Stimulated activated naive B cell treated with anti-CD40 and anti-IgM and Interleukin-4, amounts not matched to agents 10 μg/mL and 1 μg/mL and 100 μg/mL, for 72 hours (primary cell): ENCODE measurements at regions not wholly inside any gene's neighbourhood (a gene's known extent, or its start where the extent isn't known, plus 50 kb on each side); places are given as distances from the start of the nearest gene placed in this dataset.

Experiments used
- ATAC-seq, 2 donors: fragments of 150-1000 bp; cut with Tn5 transposase; replicated peaks; 2 replicates each; pipeline ENCODE4 v1.10.0; 2021; ENCODE audit warnings: moderate library complexity in 1 of 2
- DNase-seq: peaks from one replicate; pipeline ENCODE4 v3.0.0; 2021
- H3K27ac Mint-ChIP-seq: one replicate; pipeline ENCODE4 v1.8.0; 2022; ENCODE audit warnings: mild to moderate bottlenecking, mixed read lengths
- H3K27me3 Mint-ChIP-seq, 2 donors: one replicate each; pipeline ENCODE4 v1.8.0; 2022; ENCODE audit warnings: mixed read lengths in 2 of 2
- H3K36me3 Mint-ChIP-seq, 2 donors: one replicate each; pipeline ENCODE4 v1.8.0; 2022; ENCODE audit warnings: mixed read lengths in 2 of 2, mild to moderate bottlenecking in 1 of 2
- H3K4me1 Mint-ChIP-seq, 2 donors: one replicate each; pipeline ENCODE4 v1.8.0; 2022; ENCODE audit warnings: mixed read lengths in 2 of 2, mild to moderate bottlenecking in 1 of 2
- H3K4me3 Mint-ChIP-seq, 2 donors: one replicate each; pipeline ENCODE4 v1.8.0; 2022; ENCODE audit warnings: mild to moderate bottlenecking in 2 of 2, mixed read lengths in 2 of 2, moderate library complexity in 1 of 2
- H3K9me3 Mint-ChIP-seq, 2 donors: one replicate each; pipeline ENCODE4 v1.8.0; 2022; ENCODE audit warnings: mixed read lengths in 2 of 2, mild to moderate bottlenecking in 1 of 2

DNA sequence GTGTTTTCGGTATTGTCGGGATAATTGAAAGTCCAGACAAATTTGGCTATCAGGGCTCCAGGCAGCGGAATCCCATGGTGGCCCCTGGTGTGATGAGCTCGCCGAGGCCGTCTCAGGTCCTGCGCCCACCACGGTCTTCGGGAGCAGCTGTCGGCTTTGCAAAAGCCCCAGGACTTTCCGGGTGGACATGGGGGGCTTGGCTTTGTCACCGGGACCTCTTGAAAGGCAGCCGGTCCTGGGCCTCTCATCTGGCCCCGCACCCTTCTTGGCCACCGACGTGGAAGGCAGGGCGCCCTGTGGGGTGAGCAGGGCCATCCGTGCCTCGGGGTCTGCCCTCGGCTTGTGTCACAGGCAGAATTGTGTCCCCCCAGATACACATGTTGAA is 87.1 kb upstream of the ACTRT2 start:
- Mint-ChIP-seq H3K4me3 (no peak overlapping the region), H3K4me1 (no peaks in the 10 kb centered on the region), H3K36me3 (no peaks in the 10 kb centered on the region), H3K9me3 (peaks cover 3 to 6% of the 10 kb centered on the region in 2 donors), H3K27ac (no peak overlapping the region), H3K27me3 (peaks cover 0 to 6% of the 10 kb centered on the region in 2 donors)
- DNase-seq (no peak), ATAC-seq (no peak)

DNA sequence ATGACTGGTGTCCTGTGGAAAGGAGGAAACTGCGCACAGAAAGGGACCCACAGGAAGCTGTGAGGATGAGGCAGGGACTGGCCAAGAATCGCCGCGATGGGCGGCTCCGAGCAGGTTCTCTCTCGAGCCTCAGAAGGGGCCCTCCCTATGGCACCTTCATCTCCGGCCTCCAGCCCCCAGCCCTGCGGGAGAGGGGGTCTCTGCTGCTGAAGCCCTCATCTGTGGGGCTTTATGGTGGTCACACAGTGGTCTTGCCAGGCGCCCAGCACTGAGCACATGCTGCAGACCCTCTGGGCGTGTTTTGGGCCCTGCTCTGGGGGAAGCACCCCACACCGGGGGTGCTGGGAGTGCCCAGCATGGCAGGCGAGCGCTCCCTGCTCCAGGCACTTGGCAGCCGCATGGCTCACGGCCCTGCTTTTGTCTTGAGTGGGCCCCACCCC is 86.6 kb upstream of the ACTRT2 start:
- H3K9me3 Mint-ChIP-seq: peaks cover 3 to 6% of the 10 kb centered on the region in 2 donors
- peaks cover 0 to 6% of the 10 kb centered on the region in 2 donors for H3K27me3 Mint-ChIP-seq
- ATAC-seq (no peak), DNase-seq (no peak)
- H3K4me3 Mint-ChIP-seq: no peak overlapping the region
- no peaks in the 10 kb centered on the region for H3K36me3 Mint-ChIP-seq
- H3K27ac Mint-ChIP-seq: no peak overlapping the region
- no peaks in the 10 kb centered on the region for H3K4me1 Mint-ChIP-seq

GRCh38 chr1:2935184-2935583 is 86.1 kb upstream of the ACTRT2 start:
- H3K27ac Mint-ChIP-seq: no peak overlapping the region
- ATAC-seq: no peak
- no peak overlapping the region for H3K4me3 Mint-ChIP-seq
- H3K27me3 Mint-ChIP-seq: peaks cover 0 to 6% of the 10 kb centered on the region in 2 donors
- DNase-seq: no peak
- no peaks in the 10 kb centered on the region for H3K4me1 Mint-ChIP-seq
- H3K9me3 Mint-ChIP-seq: peaks cover 3 to 6% of the 10 kb centered on the region in 2 donors
- no peaks in the 10 kb centered on the region for H3K36me3 Mint-ChIP-seq

DNA sequence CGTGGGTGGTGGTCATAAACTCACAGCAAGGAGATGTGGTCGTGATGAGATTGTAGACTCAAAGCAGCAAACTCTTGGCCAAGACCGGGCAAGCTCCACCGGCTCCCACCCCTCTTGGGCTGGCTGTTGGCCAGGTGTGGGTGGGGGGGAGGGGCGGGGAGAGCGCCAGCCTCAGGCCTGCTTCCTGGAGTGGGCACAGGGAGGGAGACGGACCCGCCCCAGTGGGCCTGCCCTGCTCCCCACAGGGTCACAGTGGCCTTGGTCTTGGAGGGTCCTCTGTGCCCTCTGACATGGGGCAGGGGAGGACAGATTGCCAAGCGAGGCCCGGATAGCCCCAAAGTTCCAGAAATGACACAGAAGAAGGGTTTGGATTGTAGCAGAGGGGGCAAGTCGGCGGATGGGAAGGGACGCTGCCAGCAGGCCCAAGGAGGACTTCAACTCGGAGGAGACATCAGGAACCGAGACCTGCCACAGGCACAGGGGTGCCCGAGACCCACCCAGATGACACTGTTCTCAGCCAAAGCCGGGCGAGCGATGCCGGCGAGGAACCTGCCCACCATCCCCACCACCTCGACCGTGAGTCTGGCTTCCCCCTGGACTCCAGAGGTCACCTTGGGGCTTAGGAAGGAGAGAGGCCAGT is 85.4 kb upstream of the ACTRT2 start:
- DNase-seq: no peak
- Mint-ChIP-seq H3K27ac (no peak overlapping the region), H3K4me1 (no peaks in the 10 kb centered on the region), H3K27me3 (peaks cover 0 to 6% of the 10 kb centered on the region in 2 donors), H3K4me3 (no peak overlapping the region), H3K9me3 (peaks cover 3 to 6% of the 10 kb centered on the region in 2 donors), H3K36me3 (no peaks in the 10 kb centered on the region)
- no peak for ATAC-seq

DNA sequence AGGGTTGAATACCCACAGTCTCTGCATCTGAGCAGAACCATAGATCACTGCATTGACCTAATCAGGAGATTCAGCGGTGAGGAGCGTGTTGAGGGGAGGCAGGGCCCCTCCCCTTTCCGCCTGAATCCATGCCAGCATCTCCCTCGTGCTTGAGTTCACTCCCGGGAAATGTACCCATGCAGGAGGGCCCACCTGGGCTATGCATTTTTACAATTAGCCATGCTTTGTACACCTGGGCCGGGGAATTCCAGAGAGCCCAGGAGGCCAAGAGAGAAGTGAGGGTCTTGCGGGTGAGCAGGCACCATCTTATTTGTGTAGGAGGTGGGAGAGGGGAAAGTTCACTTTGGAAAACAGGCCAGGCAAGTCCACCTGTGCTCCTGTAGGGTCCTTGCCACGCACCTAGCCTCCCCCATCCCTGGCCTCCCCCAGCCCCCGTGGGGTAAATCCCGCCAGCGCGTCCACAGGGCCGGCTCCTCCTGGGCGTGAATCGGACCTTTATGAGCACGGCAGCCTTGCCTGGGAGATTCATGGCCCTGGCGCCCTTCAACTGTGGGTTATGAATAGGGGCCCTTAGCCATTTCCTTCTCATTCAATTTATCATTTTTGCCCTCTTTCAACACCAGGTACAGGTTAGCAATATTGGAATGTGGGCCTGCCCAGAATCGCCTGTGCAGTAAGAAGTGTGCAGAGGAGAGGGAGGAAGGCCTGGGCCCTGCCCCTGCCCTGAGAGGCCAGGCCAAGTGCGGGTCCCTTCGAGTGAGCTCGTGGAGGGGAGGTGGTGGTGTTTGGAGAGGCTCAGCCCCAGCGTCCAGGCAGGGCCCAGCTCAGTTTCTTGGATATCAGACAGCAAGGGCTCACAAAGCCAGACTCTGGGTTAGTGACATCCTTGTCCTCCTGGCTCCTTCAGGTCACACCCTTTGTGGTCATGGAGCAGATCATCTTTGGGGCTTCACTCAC is 84.4 kb upstream of the ACTRT2 start:
- Mint-ChIP-seq H3K9me3 (peaks cover 5 to 11% of the 10 kb centered on the region in 2 donors), H3K4me3 (no peak overlapping the region), H3K27me3 (peaks cover 3 to 6% of the 10 kb centered on the region in 2 donors), H3K36me3 (peaks cover 0 to 5% of the 10 kb centered on the region in 2 donors), H3K27ac (no peak overlapping the region), H3K4me1 (no peaks in the 10 kb centered on the region)
- DNase-seq (no peak), ATAC-seq (no peak)

GRCh38 chr1:2937805-2938204 is 83.5 kb upstream of the ACTRT2 start:
- Mint-ChIP-seq H3K4me1 (no peaks in the 10 kb centered on the region), H3K27me3 (peaks cover 0 to 3% of the 10 kb centered on the region in 2 donors), H3K4me3 (no peak overlapping the region), H3K9me3 (peaks cover 5 to 11% of the 10 kb centered on the region in 2 donors), H3K36me3 (peaks cover 0 to 5% of the 10 kb centered on the region in 2 donors), H3K27ac (no peak overlapping the region)
- no peak for DNase-seq
- ATAC-seq: no peak

- H3K36me3 Mint-ChIP-seq: peaks cover 0 to 5% of the 10 kb centered on the region in 2 donors
- H3K4me1 Mint-ChIP-seq: no peaks in the 10 kb centered on the region
- no peak overlapping the region for H3K27ac Mint-ChIP-seq
- peaks cover 0 to 3% of the 10 kb centered on the region in 2 donors for H3K27me3 Mint-ChIP-seq
- H3K9me3 Mint-ChIP-seq: peaks cover 5 to 11% of the 10 kb centered on the region in 2 donors
- ATAC-seq (no peak), DNase-seq (no peak)
- H3K4me3 Mint-ChIP-seq: no peak overlapping the region
Observed at GRCh38 chr1:2939041-2939552, 82.2 kb upstream of the ACTRT2 start.

- Mint-ChIP-seq H3K27me3 (peaks cover 0 to 3% of the 10 kb centered on the region in 2 donors), H3K36me3 (peaks cover 0 to 5% of the 10 kb centered on the region in 2 donors), H3K4me1 (no peaks in the 10 kb centered on the region), H3K9me3 (peaks cover 5 to 11% of the 10 kb centered on the region in 2 donors), H3K4me3 (no peak overlapping the region), H3K27ac (no peak overlapping the region)
- ATAC-seq (no peak), DNase-seq (no peak)
Observed at GRCh38 chr1:2940178-2940577, 81.1 kb upstream of the ACTRT2 start.

GRCh38 chr1:2941040-2941439 is 80.2 kb upstream of the ACTRT2 start:
- H3K36me3 Mint-ChIP-seq: peaks cover 0 to 5% of the 10 kb centered on the region in 2 donors
- peaks cover 5 to 11% of the 10 kb centered on the region in 2 donors for H3K9me3 Mint-ChIP-seq
- no peak overlapping the region for H3K4me3 Mint-ChIP-seq
- H3K27ac Mint-ChIP-seq: no peak overlapping the region
- DNase-seq (no peak), ATAC-seq (no peak)
- H3K27me3 Mint-ChIP-seq: peaks cover 0 to 3% of the 10 kb centered on the region in 2 donors
- no peaks in the 10 kb centered on the region for H3K4me1 Mint-ChIP-seq

- Mint-ChIP-seq H3K27me3 (peaks cover 4 to 6% of the 10 kb centered on the region in 2 donors), H3K4me1 (peaks cover 2% of the 10 kb centered on the region in 2 donors), H3K27ac (no peak overlapping the region)
Observed at GRCh38 chr1:2941907-2942306, 79.4 kb upstream of the ACTRT2 start.

DNA sequence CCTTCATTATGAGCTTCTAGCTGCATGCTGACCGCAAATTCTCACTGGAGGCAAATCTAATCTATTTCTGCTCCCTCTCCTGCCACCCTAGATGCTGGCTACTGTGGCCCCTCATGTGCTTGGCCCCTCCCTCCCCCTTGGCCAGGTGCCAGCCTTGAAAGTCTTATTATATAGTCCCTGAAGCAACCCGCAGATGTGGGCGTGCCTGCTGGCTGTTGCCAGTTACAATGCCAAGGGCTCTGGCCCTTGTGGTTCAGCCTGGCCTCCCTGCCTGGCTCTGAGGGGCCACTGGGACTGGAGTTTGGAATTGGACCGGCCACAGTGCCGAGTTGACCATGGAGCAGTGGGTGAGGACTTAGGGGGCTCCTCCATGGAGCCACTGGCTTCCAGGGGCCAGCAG is 78.9 kb upstream of the ACTRT2 start:
- Mint-ChIP-seq H3K4me3 (no peak overlapping the region), H3K4me1 (peaks cover 6 to 7% of the 10 kb centered on the region in 2 donors), H3K27me3 (peaks cover 8 to 10% of the 10 kb centered on the region in 2 donors), H3K9me3 (peaks cover 5 to 11% of the 10 kb centered on the region in 2 donors), H3K36me3 (peaks cover 0 to 5% of the 10 kb centered on the region in 2 donors), H3K27ac (no peak overlapping the region)
- DNase-seq (no peak), ATAC-seq (no peak)

More at GRCh38 chr1:2941907-2942306, 79.4 kb upstream of the ACTRT2 start:
- ATAC-seq (no peak), DNase-seq (no peak)
- peaks cover 5 to 11% of the 10 kb centered on the region in 2 donors for H3K9me3 Mint-ChIP-seq
- peaks cover 0 to 5% of the 10 kb centered on the region in 2 donors for H3K36me3 Mint-ChIP-seq
- no peak overlapping the region for H3K4me3 Mint-ChIP-seq

- ATAC-seq: no peak
- Mint-ChIP-seq H3K36me3 (peaks cover 0 to 5% of the 10 kb centered on the region in 2 donors), H3K27me3 (peaks cover 8 to 10% of the 10 kb centered on the region in 2 donors), H3K4me1 (peaks cover 7 to 16% of the 10 kb centered on the region in 2 donors), H3K9me3 (peaks cover 2 to 5% of the 10 kb centered on the region in 2 donors), H3K27ac (no peak overlapping the region), H3K4me3 (no peak overlapping the region)
- no peak for DNase-seq
Observed at GRCh38 chr1:2943686-2944260, 77.5 kb upstream of the ACTRT2 start.

- DNase-seq (no peak), ATAC-seq (no peak)
- H3K4me3 Mint-ChIP-seq: no peak overlapping the region
Observed at GRCh38 chr1:2944705-2945104, 76.6 kb upstream of the ACTRT2 start.

DNA sequence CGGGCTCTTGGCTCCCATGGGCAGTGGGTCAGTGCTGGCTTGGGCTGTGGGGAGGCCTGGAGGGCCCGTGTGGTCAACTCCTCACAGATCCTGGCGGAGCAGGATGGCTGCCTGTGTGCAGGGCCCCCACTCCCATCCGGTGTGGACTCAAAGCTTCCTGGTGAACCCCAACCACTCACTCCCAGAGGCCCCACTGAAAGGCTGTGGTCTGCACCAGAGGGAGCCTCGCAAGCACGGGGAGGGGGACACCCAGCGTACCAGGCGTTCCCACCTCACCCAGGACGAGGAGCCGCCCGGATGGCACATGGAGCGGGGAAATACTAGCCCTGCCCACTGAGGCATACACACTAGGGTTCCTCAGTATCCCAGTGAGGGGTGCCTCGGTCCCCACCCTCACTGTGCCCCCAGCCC is 75.4 kb upstream of the ACTRT2 start:
- peaks cover 0 to 5% of the 10 kb centered on the region in 2 donors for H3K36me3 Mint-ChIP-seq
- DNase-seq (no peak), ATAC-seq (no peak)
- H3K27me3 Mint-ChIP-seq: peaks cover 8 to 10% of the 10 kb centered on the region in 2 donors
- H3K9me3 Mint-ChIP-seq: peaks cover 2 to 5% of the 10 kb centered on the region in 2 donors
- H3K4me1 Mint-ChIP-seq: peaks cover 21 to 26% of the 10 kb centered on the region in 2 donors
- H3K4me3 Mint-ChIP-seq: no peak overlapping the region
- H3K27ac Mint-ChIP-seq: no peak overlapping the region

More at GRCh38 chr1:2944705-2945104, 76.6 kb upstream of the ACTRT2 start:
- Mint-ChIP-seq H3K9me3 (peaks cover 2 to 5% of the 10 kb centered on the region in 2 donors), H3K4me1 (peaks cover 13 to 16% of the 10 kb centered on the region in 2 donors), H3K36me3 (peaks cover 0 to 5% of the 10 kb centered on the region in 2 donors), H3K27ac (no peak overlapping the region), H3K27me3 (peaks cover 8 to 10% of the 10 kb centered on the region in 2 donors)
